GM12875 (cell line): ENCODE measurements at regions not wholly inside any gene's neighbourhood (a gene's known extent, or its start where the extent isn't known, plus 50 kb on each side); places are given as distances from the start of the nearest gene placed in this dataset.

Source experiments
- H3K4me3 ChIP-seq: one replicate; pipeline ENCODE4 v1.5.1; 2011; ENCODE audit warnings: low read depth, low read length, control low read depth
- CTCF ChIP-seq: IDR thresholded peaks from 2 replicates; pipeline ENCODE4 v1.5.1; 2011; ENCODE audit warnings: low read depth, mild to moderate bottlenecking, control low read depth, inconsistent platforms, low read length, moderate library complexity, borderline replicate concordance; ENCODE audit not compliant: insufficient read depth

GRCh38 chr2:72031346-72032110 is 116.1 kb downstream of the CYP26B1 start:
- TF ChIP-seq CTCF: no peak
- no peak overlapping the region for H3K4me3 ChIP-seq

GRCh38 chr2:72028996-72029395 is 118.7 kb downstream of the CYP26B1 start:
- TF ChIP-seq CTCF: no peak

GRCh38 chr2:72028351-72028995 is 119.2 kb downstream of the CYP26B1 start:
- no peak for TF ChIP-seq CTCF
- no peak overlapping the region for H3K4me3 ChIP-seq

More at GRCh38 chr2:72028996-72029395, 118.7 kb downstream of the CYP26B1 start:
- H3K4me3 ChIP-seq: no peak overlapping the region

GRCh38 chr2:72027426-72028161 is 120.1 kb downstream of the CYP26B1 start:
- no peak for TF ChIP-seq CTCF

GRCh38 chr2:72026819-72027425 is 120.7 kb downstream of the CYP26B1 start:
- TF ChIP-seq CTCF: no peak
- H3K4me3 ChIP-seq: no peak overlapping the region

More at GRCh38 chr2:72027426-72028161, 120.1 kb downstream of the CYP26B1 start:
- H3K4me3 ChIP-seq: no peak overlapping the region

GRCh38 chr2:72024451-72025175 is 123.0 kb downstream of the CYP26B1 start:
- TF ChIP-seq CTCF: no peak
- no peak overlapping the region for H3K4me3 ChIP-seq
